Spleen (tissue), 7 donors: ENCODE measurements at regions not wholly inside any gene's neighbourhood (a gene's known extent, or its start where the extent isn't known, plus 50 kb on each side); places are given as distances from the start of the nearest gene placed in this dataset.

Experiments
- POLR2A ChIP-seq, 3 donors: fragments of 450-650 bp; IDR thresholded peaks; one replicate each; pipeline ENCODE4 v1.5.1; 2017; ENCODE audit warnings: antibody characterized with exemption in 3 of 3, mild to moderate bottlenecking in 1 of 3
- POLR2AphosphoS5 ChIP-seq, 3 donors: sonication (generic); formaldehyde crosslinking; IDR thresholded peaks; one replicate each; pipeline ENCODE4 v1.5.1; 2017; ENCODE audit warnings: antibody characterized with exemption in 3 of 3
- TF ChIP-seq, protein P1 (sequence below), 11 experiments: fragments of 200-600 bp in 7 of 11; fragments of 450-650 bp in 4 of 11; sonication (generic) in 4 of 11; IDR thresholded peaks in 8 of 11; conservative IDR thresholded peaks in 3 of 11; 1 replicate in 7 of 11; 2 replicates in 4 of 11; pipeline versions ENCODE4 v1.4.0 to v1.8.0; 2016 to 2021; ENCODE audit warnings: antibody characterized with exemption in 11 of 11, inconsistent platforms in 4 of 11, mild to moderate bottlenecking in 1 of 11
- donor health status: DM: no; HTN: no; CAD: no; lungs with moderate emphysema.
- donor health status: DM: no; HTN: no; CAD: no.
- donor health status: DM: no; HTN: no; CAD: no.

GRCh38 chr3:79866162-79866561 is 98.4 kb upstream of the ROBO1 start:
- TF ChIP-seq POLR2A (IDR thresholded peaks at IDR 0.05): no peak
- TF ChIP-seq POLR2AphosphoS5 (IDR thresholded peaks at IDR 0.05): no peak
- TF ChIP-seq, protein P1, sequence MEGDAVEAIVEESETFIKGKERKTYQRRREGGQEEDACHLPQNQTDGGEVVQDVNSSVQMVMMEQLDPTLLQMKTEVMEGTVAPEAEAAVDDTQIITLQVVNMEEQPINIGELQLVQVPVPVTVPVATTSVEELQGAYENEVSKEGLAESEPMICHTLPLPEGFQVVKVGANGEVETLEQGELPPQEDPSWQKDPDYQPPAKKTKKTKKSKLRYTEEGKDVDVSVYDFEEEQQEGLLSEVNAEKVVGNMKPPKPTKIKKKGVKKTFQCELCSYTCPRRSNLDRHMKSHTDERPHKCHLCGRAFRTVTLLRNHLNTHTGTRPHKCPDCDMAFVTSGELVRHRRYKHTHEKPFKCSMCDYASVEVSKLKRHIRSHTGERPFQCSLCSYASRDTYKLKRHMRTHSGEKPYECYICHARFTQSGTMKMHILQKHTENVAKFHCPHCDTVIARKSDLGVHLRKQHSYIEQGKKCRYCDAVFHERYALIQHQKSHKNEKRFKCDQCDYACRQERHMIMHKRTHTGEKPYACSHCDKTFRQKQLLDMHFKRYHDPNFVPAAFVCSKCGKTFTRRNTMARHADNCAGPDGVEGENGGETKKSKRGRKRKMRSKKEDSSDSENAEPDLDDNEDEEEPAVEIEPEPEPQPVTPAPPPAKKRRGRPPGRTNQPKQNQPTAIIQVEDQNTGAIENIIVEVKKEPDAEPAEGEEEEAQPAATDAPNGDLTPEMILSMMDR (IDR thresholded peaks at IDR 0.05 in 8 of 11, conservative IDR thresholded peaks at IDR 0.05 in 3 of 11): no peak
